NCI-H524 treated with DMSO at 0.1 percent for 48 hours (cell line): ENCODE measurements at regions not wholly inside any gene's neighbourhood (a gene's known extent, or its start where the extent isn't known, plus 50 kb on each side); places are given as distances from the start of the nearest gene placed in this dataset.
"Not testable (repeated sequence)": the region's sequence is repeated elsewhere in the genome, so short reads cannot be mapped to it uniquely, and the experiment has no call there.

ENCODE experiments used
- DNase-seq: peaks from one replicate; lab custom pipeline; 2025; lab: John Stamatoyannopoulos, UW

GRCh38 chr2:203585516-203585915 is 50.4 kb upstream of the RAPH1 start:
- DNase-seq: peak; percentile 52

GRCh38 chr2:203586206-203586605 is 51.1 kb upstream of the RAPH1 start:
- no peak for DNase-seq

- no peak for DNase-seq
Measured at GRCh38 chr2:203586696-203587095, 51.6 kb upstream of the RAPH1 start.

GRCh38 chr2:203590496-203590895 is 55.4 kb upstream of the RAPH1 start:
- no peak for DNase-seq

- no peak for DNase-seq
Measured at GRCh38 chr2:203591642-203592041, 56.5 kb upstream of the RAPH1 start.

GRCh38 chr2:203592470-203592869 is 57.4 kb upstream of the RAPH1 start:
- DNase-seq: no peak

- DNase-seq: no peak
Measured at GRCh38 chr2:203594541-203594940, 59.4 kb upstream of the RAPH1 start.

- no peak for DNase-seq
Measured at GRCh38 chr2:203596183-203596582, 61.1 kb upstream of the RAPH1 start.

- no peak for DNase-seq
Measured at GRCh38 chr2:203599509-203599908, 64.4 kb upstream of the RAPH1 start.

GRCh38 chr2:203600286-203600685 is 65.2 kb upstream of the RAPH1 start:
- DNase-seq: no peak

- DNase-seq: no peak
Measured at GRCh38 chr2:203603456-203604389, 68.6 kb upstream of the RAPH1 start.

GRCh38 chr2:203605302-203605701 is 70.2 kb upstream of the RAPH1 start:
- no peak for DNase-seq

- no peak for DNase-seq
Measured at GRCh38 chr2:203606051-203606450, 71.0 kb upstream of the RAPH1 start.

- no peak for DNase-seq
Measured at GRCh38 chr2:203610558-203610957, 75.5 kb upstream of the RAPH1 start.

- DNase-seq: no peak
Measured at GRCh38 chr2:203612246-203612645, 77.1 kb upstream of the RAPH1 start.

GRCh38 chr2:203619267-203619878 is 84.3 kb upstream of the RAPH1 start:
- no peak for DNase-seq

- no peak for DNase-seq
Measured at GRCh38 chr2:203621981-203622515, 84.4 kb upstream of the CD28 start.

GRCh38 chr2:203623096-203623495 is 83.3 kb upstream of the CD28 start:
- DNase-seq: peak; percentile 34

- no peak for DNase-seq
Measured at GRCh38 chr2:203623661-203624060, 82.8 kb upstream of the CD28 start.

- no peak for DNase-seq
Measured at GRCh38 chr2:203625701-203626100, 80.7 kb upstream of the CD28 start.

- DNase-seq: not testable (repeated sequence)
Measured at GRCh38 chr2:203626247-203626646, 80.2 kb upstream of the CD28 start.

GRCh38 chr2:203626952-203627681 is 79.3 kb upstream of the CD28 start:
- no peak for DNase-seq
